H7 (cell line): ENCODE measurements at regions not wholly inside any gene's neighbourhood (a gene's known extent, or its start where the extent isn't known, plus 50 kb on each side); places are given as distances from the start of the nearest gene placed in this dataset.

Experiments
- DNase-seq: peaks from one replicate; pipeline ENCODE4 v3.0.0; 2012
- H3K27me3 ChIP-seq: 2 replicates; pipeline ENCODE4 v1.6.0; 2011; ENCODE audit warnings: mild to moderate bottlenecking, low read length; ENCODE audit not compliant: control insufficient read depth, insufficient read depth
- H3K36me3 ChIP-seq: replicated peaks from 2 replicates; pipeline ENCODE4 v1.5.1; 2011; ENCODE audit warnings: low read length; ENCODE audit not compliant: control insufficient read depth, insufficient read depth
- H3K4me3 ChIP-seq: 2 replicates; pipeline ENCODE4 v1.5.1; 2011; ENCODE audit warnings: low read depth, mild to moderate bottlenecking, control low read depth, low read length, moderate library complexity; ENCODE audit not compliant: insufficient read depth

GRCh38 chr4:163790231-163790630, 295.7 kb downstream of the TMA16 start:
- DNase-seq = no peak
- H3K36me3 ChIP-seq = no peaks in the 10 kb centered on the region
- no peaks in the 10 kb centered on the region for H3K27me3 ChIP-seq
- no peak overlapping the region for H3K4me3 ChIP-seq

- no peak overlapping the region for H3K4me3 ChIP-seq
- H3K27me3 ChIP-seq = no peaks in the 10 kb centered on the region
- DNase-seq = no peak
- no peaks in the 10 kb centered on the region for H3K36me3 ChIP-seq
Measured at GRCh38 chr4:163795885-163796284, 301.4 kb downstream of the TMA16 start.

DNA sequence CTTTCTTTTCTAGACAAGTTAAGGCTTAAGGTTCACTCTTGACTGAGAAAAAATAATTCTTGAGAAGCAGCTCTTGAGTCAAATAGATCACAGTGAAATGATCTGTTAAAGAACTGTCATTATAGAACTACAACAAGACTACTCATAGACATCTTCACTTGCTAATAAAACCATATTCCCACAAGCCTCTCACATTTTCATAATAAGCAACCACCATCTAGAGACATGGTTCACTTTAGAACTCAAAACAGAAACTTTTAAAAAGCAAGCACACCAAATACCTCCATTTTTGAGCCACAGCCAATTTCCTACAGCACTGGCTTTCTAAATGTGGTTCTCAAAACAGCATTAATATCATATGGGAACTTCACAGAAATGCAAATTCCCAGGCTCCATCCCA, 309.5 kb downstream of the TMA16 start:
- no peak for DNase-seq
- H3K4me3 ChIP-seq = no peak overlapping the region
- H3K36me3 ChIP-seq = no peaks in the 10 kb centered on the region
- no peaks in the 10 kb centered on the region for H3K27me3 ChIP-seq

- no peak for DNase-seq
- Histone ChIP-seq H3K4me3 (no peak overlapping the region), H3K36me3 (no peaks in the 10 kb centered on the region), H3K27me3 (no peaks in the 10 kb centered on the region)
Measured at GRCh38 chr4:163806653-163807052, 312.2 kb downstream of the TMA16 start.

GRCh38 chr4:163808011-163808410, 313.5 kb downstream of the TMA16 start:
- H3K27me3 ChIP-seq = no peaks in the 10 kb centered on the region
- DNase-seq = no peak
- H3K36me3 ChIP-seq = no peaks in the 10 kb centered on the region
- H3K4me3 ChIP-seq = no peak overlapping the region

DNA sequence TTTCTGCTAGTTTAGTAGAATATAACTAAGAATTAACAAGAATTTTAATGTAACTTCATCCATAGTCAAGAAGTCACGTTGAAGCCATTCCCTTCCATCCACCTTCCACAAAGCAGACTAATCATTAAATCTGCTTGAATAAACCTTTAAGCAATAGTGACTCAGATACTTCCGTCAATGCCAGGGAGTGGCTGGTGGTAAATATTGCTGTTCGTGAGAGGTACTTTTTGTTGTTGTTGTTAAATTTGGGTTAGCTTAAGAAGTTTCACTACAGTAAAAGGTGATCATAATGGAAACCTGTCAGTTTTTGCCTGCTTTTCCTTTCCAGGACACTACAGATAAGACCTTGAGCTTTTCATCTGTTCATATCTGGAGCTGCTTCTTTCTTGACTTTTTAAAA, 316.3 kb downstream of the TMA16 start:
- H3K27me3 ChIP-seq = no peaks in the 10 kb centered on the region
- no peak for DNase-seq
- H3K4me3 ChIP-seq = no peak overlapping the region
- H3K36me3 ChIP-seq = no peaks in the 10 kb centered on the region

DNA sequence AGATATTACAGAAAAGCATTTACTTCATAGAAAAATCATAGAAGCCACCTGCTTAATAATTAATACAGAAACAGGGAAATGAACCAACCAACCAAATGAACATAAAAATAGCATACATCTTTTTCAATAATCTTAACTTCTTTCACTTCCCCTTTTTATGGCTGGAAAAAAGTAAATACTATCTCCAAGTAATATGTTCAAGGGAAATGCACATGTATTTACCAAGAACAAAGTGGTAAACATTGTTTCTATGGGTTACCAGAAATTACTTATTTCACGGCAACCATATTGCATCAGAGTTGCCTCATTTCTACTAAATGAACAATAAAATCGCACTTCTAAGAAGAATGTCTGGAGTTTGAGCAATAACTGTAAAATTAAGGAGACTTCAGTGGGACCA, 321.3 kb downstream of the TMA16 start:
- Histone ChIP-seq H3K36me3 (no peaks in the 10 kb centered on the region), H3K27me3 (no peaks in the 10 kb centered on the region), H3K4me3 (no peak overlapping the region)
- no peak for DNase-seq

DNA sequence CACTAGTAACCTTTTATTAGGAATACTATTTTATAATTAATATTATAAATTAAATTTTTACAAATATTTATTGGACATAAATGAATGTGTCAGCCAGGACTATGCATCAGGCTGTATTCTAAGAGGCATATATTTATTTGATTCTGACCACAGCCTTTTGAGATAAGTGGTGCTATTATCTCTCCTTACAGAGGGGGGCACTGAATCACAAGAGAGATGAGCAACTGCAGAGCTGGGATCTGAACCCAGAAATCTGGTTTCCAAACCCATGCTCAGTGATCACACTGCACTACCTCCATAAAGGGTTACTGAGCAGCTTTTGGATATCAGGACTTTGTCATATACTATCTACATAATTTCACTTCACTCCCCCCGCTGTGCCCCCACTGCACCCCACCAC, 322.0 kb downstream of the TMA16 start:
- peak; percentile 1 for DNase-seq

GRCh38 chr4:163818673-163819072, 324.2 kb downstream of the TMA16 start:
- no peaks in the 10 kb centered on the region for H3K36me3 ChIP-seq
- no peak for DNase-seq
- no peaks in the 10 kb centered on the region for H3K27me3 ChIP-seq
- H3K4me3 ChIP-seq = no peak overlapping the region

More for the DNA sequence above, 322.0 kb downstream of the TMA16 start:
- no peaks in the 10 kb centered on the region for H3K27me3 ChIP-seq
- no peak overlapping the region for H3K4me3 ChIP-seq
- no peaks in the 10 kb centered on the region for H3K36me3 ChIP-seq

- Histone ChIP-seq H3K27me3 (no peaks in the 10 kb centered on the region), H3K4me3 (no peak overlapping the region), H3K36me3 (no peaks in the 10 kb centered on the region)
- no peak for DNase-seq
Measured at GRCh38 chr4:163833669-163834068, 339.2 kb downstream of the TMA16 start.

DNA sequence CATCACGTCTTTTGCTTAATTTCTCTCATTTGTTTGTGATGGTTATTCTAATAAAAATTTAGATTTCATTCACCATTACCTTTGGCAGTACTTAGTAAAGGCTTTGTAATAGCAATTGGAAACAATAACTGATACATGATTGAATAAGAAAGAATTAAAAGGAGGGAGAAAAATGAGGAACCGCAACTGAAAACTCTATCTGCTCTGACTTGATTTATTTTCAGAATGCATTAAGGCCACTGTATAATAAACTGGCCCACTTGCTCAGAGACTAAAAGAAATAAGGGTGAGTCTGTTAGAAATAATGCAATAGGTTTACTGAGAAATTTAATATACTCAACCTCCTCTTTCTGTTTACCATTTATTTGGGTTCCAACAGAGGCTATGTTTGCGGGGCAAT, 351.5 kb downstream of the TMA16 start:
- DNase-seq = no peak
- H3K4me3 ChIP-seq = no peak overlapping the region
- H3K27me3 ChIP-seq = no peaks in the 10 kb centered on the region
- H3K36me3 ChIP-seq = no peaks in the 10 kb centered on the region

- DNase-seq = no peak
- H3K36me3 ChIP-seq = no peaks in the 10 kb centered on the region
- H3K4me3 ChIP-seq = no peak overlapping the region
- no peaks in the 10 kb centered on the region for H3K27me3 ChIP-seq
Measured at GRCh38 chr4:163852246-163852645, 357.8 kb downstream of the TMA16 start.

- Histone ChIP-seq H3K36me3 (no peaks in the 10 kb centered on the region), H3K27me3 (no peaks in the 10 kb centered on the region), H3K4me3 (no peak overlapping the region)
- no peak for DNase-seq
Measured at GRCh38 chr4:163857903-163858302, 363.4 kb downstream of the TMA16 start.

DNA sequence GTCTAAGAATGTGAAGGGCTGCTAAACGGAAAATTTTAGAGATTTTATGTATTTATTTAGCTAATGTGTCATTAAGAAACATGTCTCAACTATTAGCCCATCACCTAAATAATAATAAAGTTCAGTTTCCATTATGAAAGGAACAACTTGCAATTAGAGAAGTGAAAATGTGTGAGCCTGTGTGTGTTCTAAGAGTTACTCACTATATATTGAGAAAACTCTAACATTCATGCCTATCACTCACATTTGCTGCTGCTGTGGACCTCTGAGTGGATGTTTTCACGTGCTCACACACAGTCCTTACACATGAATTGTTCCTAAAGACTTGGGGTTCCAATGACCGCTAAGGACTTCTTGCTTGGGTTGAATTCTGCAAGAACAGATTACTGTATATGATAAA, 364.0 kb downstream of the TMA16 start:
- DNase-seq = no peak
- Histone ChIP-seq H3K36me3 (no peaks in the 10 kb centered on the region), H3K4me3 (no peak overlapping the region), H3K27me3 (no peaks in the 10 kb centered on the region)

DNA sequence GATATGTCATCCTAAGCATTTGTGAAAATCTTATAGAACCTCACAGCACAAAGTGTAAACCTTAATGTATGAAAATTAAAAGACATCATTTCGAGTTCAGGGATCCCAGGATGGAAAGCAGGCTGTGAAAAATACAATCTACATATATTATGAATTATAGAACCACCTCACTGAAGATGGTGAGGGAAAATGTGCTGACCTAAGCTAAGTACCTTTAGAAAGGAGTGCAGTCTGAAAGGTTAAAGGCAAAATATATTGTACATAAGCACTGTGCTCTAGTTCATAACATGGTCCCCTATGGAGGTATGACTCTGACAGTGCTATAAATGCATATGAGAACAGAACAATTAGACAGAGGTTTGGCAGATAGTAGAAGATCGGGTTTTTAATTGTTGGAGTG, 368.6 kb downstream of the TMA16 start:
- H3K27me3 ChIP-seq = no peaks in the 10 kb centered on the region
- DNase-seq = no peak
- H3K36me3 ChIP-seq = no peaks in the 10 kb centered on the region
- H3K4me3 ChIP-seq = no peak overlapping the region

GRCh38 chr4:163865010-163865409, 370.5 kb downstream of the TMA16 start:
- no peak overlapping the region for H3K4me3 ChIP-seq
- H3K36me3 ChIP-seq = no peaks in the 10 kb centered on the region
- no peak for DNase-seq
- H3K27me3 ChIP-seq = no peaks in the 10 kb centered on the region
